Fibroblast of pulmonary artery (primary cell): ENCODE measurements at regions not wholly inside any gene's neighbourhood (a gene's known extent, or its start where the extent isn't known, plus 50 kb on each side); places are given as distances from the start of the nearest gene placed in this dataset.
"Not testable (repeated sequence)": the region's sequence is repeated elsewhere in the genome, so short reads cannot be mapped to it uniquely, and the experiment has no call there.

Experiments used
- DNase-seq: peaks from one replicate; pipeline ENCODE4 v3.0.0-alpha.2; 2010; ENCODE audit warnings: low read depth
- H3K4me3 ChIP-seq: replicated peaks from 2 replicates; pipeline ENCODE4 v1.5.1; 2011; ENCODE audit warnings: low read depth, mild to moderate bottlenecking, control low read depth, low read length, moderate library complexity
- TF ChIP-seq, protein P1 (sequence below): IDR thresholded peaks from 2 replicates; pipeline ENCODE4 v1.5.1; 2011; ENCODE audit warnings: mild to moderate bottlenecking, control low read depth, low read length, inconsistent platforms; ENCODE audit errors: missing control alignments

DNA sequence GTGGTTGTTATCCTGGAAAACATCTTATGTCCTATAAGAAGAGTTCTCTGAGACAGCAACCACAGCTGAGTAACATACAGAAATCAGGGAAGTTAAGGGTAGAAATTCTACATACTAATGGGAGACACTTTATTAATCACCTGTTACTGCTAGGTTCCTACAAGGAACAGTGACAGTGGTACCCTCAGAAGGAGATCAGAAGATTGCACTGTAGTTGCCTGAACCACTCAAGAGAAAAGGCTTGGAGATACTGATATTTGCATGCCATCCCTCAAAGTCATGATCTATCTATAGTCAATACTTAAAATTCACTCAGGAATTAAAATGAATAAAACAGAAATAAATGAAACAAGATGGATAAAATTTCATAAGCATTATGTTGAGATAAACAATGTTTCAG lies 136.0 kb downstream of the LMLN start:
- DNase-seq: no peak
- TF ChIP-seq, protein P1, sequence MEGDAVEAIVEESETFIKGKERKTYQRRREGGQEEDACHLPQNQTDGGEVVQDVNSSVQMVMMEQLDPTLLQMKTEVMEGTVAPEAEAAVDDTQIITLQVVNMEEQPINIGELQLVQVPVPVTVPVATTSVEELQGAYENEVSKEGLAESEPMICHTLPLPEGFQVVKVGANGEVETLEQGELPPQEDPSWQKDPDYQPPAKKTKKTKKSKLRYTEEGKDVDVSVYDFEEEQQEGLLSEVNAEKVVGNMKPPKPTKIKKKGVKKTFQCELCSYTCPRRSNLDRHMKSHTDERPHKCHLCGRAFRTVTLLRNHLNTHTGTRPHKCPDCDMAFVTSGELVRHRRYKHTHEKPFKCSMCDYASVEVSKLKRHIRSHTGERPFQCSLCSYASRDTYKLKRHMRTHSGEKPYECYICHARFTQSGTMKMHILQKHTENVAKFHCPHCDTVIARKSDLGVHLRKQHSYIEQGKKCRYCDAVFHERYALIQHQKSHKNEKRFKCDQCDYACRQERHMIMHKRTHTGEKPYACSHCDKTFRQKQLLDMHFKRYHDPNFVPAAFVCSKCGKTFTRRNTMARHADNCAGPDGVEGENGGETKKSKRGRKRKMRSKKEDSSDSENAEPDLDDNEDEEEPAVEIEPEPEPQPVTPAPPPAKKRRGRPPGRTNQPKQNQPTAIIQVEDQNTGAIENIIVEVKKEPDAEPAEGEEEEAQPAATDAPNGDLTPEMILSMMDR: no peak
- H3K4me3 ChIP-seq: no peak overlapping the region

DNA sequence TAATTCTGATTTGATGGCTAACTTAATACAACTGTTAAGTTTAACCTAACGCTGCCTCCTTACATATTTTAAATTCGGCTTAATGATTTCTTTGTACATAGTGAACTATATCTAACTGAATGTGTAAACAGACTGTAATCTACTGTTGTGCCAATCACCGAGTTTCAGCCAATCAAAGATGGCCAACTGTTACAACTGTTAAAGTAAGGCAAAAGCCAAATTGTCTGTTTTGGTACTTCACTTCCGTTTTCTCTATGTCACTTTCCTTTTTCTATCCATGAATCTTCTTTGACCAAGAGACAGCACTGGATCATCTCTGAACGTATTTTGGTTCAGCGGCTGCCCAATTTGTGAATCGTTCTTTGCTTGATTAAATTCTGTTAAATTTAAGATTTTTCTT lies 137.0 kb downstream of the LMLN start:
- DNase-seq: no peak
- no peak overlapping the region for H3K4me3 ChIP-seq
- TF ChIP-seq, protein P1: no peak

DNA sequence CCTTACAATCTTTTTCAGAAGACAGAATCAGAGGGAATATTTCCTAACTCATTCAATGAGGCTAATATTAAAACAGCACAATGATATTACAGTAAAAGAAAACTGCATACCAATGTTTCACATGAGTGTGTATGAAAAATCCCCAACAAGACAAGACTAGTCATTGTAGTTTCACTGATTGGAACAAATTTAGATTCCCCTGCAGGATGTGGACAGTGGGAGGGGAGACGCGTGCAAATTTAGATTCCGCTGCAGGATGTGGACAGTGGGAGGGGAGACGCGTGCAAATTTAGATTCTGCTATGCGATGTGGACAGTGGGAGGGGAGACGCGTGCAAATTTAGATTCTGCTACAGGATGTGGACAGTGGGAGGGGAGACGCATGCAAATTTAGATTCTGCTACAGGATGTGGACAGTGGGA lies 138.7 kb downstream of the LMLN start:
- not testable (repeated sequence) for DNase-seq

DNA sequence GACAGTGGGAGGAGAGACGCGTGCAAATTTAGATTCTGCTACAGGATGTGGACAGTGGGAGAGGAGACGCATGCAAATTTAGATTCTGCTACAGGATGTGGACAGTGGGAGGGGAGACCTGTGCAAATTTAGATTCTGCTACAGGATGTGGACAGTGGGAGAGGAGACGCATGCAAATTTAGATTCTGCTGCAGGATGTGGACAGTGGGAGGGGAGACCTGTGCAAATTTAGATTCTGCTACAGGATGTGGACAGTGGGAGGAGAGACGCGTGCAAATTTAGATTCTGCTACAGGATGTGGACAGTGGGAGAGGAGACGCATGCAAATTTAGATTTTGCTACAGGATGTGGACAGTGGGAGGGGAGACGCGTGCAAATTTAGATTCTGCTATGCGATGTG lies 143.1 kb downstream of the LMLN start:
- DNase-seq: not testable (repeated sequence)

More for the DNA sequence above, 138.7 kb downstream of the LMLN start:
- not testable (repeated sequence) for H3K4me3 ChIP-seq

DNA sequence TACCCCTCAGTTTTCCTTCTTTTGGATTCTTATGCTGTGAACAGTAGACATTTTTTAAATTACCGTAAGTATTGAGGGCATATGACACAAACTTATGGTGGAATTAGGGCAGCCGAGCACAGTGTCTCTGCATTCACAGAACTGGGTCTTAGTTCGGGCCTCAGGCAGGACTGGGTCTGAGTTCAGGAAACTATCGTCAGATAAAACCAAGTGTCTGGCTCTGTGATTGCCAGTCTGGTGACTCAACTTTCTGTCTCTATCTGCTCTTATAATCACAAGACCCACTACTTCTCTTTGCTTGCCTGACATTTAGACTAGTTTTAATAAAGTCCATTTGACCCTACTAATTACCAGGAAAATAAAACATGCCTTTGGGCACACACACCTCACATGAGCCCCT lies 146.2 kb downstream of the LMLN start:
- TF ChIP-seq, protein P1: no peak
- H3K4me3 ChIP-seq: no peak overlapping the region
- no peak for DNase-seq

More for the DNA sequence above, 143.1 kb downstream of the LMLN start:
- H3K4me3 ChIP-seq: not testable (repeated sequence)

DNA sequence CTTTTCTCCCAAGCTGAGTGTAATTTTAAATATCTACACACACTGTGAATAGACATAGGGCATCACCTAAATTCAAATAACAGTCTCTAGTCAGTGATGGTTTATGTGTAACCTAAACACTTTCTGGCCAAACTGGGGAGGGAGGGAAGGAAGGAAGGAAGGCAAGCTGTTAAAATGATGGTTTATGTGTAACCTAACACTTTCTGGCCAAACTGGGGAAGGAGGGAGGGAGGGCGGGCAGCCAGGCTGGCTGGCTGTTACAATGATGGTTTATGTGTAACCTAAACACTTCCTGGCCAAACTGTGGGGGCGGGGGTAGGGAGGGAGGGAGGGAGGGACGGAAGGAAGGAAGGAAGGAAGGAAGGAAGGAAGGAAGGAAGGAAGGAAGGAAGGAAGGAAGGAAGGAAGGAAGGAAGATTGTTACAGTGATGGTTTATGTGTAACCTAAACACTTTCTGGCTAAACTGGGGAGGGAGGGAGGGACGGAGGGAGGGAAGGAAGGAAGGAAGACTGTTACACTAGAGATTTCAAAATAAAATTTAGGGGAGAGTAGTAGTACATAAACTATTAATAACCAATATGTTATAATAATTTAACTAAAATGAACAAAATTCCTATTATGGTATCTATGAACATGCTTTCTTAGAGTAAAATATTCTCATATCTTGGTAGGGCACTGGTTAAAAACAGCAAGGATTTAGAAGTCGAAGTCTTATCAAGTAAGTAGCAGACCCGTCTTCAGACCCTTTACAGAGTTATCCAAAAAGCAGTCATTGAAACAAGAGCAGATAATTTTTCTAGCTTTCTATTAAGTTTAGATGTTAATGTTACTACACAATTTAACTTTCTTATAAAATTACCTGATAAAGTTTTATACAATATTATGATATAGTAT lies 148.1 kb downstream of the LMLN start:
- no peak overlapping the region for H3K4me3 ChIP-seq
- DNase-seq: no peak
- TF ChIP-seq, protein P1: no peak

DNA sequence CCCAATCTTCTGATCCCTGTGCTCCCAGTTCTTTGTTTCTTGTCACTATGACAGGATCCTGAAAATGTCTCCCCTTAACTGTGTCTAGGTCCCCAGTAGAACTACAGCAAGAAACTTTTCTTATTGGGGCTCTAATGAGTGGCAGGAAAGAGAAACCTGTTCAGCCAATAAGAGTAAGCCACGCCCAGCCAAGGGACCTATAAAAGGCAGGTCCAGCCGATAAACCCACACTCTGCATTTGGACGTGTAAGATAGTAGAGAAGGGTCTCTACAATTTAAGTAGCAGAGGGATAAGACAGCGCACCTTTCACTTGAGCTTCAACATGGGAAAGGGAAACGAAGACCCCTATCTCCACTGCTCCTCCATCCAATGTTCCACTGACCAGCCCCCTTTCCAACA lies 149.9 kb downstream of the LMLN start:
- H3K4me3 ChIP-seq: no peak overlapping the region
- TF ChIP-seq, protein P1: no peak
- DNase-seq: no peak

DNA sequence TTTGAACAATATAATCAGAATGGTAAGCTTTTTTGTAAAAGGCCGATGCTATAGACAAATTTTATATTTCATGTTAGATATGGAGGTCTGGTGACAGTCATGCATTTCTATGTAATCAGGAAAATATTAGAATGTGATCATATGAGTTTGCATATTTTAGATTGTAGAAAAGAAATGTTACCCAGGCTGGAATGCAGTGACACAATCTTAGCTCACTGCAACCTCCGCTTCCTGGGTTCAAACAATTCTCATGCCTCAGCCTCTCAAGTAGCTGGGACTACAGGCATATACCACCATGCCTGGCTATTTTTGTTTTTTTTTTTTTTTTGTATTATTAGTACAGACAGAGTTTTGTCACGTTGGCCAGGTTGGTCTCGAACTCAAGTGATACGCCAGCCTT lies 152.0 kb downstream of the LMLN start:
- no peak for DNase-seq
- TF ChIP-seq, protein P1: no peak
- H3K4me3 ChIP-seq: no peak overlapping the region
